CD1c-positive myeloid dendritic cell (primary cell): ENCODE measurements at regions not wholly inside any gene's neighbourhood (a gene's known extent, or its start where the extent isn't known, plus 50 kb on each side); places are given as distances from the start of the nearest gene placed in this dataset.
"Not testable (repeated sequence)": the region's sequence is repeated elsewhere in the genome, so short reads cannot be mapped to it uniquely, and the experiment has no call there.

ENCODE experiments used
- DNase-seq: peaks from one replicate; pipeline ENCODE4 v3.0.0-alpha.2; 2016; ENCODE audit errors: extremely low spot score

GRCh38 chr6:93183531-93183972 is 235.8 kb downstream of the EPHA7 start:
- DNase-seq, result no peak

DNA sequence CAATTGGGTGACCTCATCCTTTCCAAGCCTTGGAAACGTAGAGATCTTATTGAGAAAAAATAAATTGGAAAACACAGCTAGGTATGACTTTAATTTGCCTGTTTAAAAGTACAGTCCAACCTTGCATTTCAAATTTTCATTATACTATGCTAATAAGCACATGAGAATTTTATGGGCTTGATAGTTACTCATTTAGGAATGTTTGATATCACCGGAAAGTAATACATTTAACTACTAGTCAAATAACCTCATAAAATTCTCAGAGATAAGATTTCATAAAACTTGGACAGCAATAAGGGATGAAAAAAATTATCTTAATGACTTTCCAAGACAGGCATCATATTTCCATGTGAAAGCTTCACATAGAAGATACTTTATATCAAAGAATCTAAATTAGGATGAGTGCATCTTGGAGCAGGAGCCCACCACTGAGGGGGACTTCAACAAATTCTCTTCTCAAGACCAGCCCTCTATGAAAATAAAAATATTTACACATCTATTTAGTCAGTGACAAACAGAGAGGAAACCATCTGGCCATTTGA is 236.3 kb downstream of the EPHA7 start:
- no peak for DNase-seq

- DNase-seq, result no peak
Measured at GRCh38 chr6:93177918-93178317, 241.4 kb downstream of the EPHA7 start.

DNA sequence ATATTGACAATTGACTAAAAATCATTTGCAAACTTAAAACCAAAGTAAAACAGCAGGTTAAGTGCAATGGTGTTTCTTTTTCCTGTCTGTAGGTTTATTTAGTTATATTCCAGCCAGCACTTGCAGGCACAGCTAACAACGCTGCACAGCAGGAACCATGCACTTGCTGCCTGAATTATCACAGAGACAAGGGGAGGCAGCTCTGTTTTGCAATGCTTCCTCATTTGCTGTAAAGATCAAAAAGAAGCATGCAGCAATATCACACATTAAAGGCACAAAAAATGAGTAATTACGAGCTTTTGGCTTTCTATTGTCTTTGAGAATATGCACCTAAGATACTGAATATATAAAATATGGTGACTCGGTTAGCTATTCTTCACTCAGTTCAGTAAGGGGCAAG is 241.9 kb downstream of the EPHA7 start:
- DNase-seq, result no peak

DNA sequence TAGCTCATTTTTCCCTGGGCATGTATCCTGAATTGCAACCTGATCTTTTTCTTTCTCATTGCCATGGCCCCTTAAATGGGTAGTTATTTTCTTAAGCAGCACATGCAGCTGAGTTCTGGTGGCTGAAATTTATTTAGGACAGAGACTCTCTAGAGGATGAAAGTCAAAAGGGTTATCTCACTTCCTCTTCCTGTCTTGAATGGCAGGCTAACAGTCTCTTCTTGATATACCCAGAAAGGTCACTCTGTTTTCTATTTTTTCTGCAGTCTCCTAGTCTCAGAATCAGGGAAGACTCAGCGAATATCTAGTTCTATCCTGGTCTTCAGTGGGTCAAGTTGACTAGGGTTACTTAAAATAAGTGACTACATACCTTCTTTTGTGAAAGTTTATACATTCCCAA is 243.3 kb downstream of the EPHA7 start:
- DNase-seq, result no peak

DNA sequence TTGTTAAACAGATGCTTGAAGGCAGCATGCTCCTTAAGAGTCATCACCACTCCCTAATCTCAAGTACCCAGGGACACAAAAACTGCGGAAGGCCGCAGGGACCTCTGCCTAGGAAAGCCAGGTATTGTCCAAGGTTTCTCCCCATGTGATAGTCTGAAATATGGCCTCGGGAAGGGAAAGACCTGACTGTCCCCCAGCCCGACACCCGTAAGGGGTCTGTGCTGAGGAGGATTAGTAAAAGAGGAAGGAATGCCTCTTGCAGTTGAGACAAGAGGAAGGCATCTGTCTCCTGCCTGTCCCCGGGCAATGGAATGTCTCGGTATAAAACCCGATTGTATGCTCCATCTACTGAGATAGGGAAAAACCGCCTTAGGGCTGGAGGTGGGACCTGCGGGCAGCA is 245.8 kb downstream of the EPHA7 start:
- DNase-seq, result not testable (repeated sequence)

GRCh38 chr6:93165850-93166430 is 253.4 kb downstream of the EPHA7 start:
- DNase-seq, result no peak

DNA sequence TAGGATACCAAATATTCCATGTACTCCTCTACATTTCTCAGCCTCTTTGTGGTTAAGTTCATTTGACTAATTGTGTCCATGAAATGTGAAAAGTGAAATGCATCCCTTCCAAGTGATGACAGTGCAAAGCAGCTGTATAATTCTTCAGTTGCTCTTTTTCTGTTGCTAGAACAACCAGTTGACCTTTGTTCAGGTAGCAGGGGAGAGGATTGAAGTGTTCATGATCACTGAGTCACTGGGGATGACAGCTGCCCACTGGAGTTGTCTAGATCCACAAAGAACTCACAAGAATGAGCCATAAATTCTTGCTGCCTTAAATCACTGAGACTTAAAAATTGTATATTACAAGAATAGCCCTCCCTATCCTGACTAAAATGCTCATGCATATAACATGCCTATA is 254.6 kb downstream of the EPHA7 start:
- DNase-seq, result no peak

DNA sequence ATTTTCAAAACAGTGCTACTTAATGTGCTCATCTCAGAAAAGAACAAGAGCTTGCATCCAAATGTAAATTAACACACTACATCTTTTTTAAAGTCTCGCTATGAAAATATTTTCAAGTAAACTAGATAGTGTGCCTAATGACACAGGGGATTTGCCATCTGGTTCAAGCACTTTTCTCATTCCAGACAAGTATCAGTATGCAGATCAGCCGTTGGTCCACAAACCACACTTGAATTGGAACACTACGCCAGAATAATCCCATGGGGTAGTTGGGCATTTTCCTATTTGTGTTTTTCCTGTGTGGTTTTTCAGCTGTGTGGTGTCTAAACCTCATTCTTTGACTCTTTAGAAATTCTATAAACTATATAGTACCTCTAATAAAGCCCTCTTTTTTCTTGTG is 256.2 kb downstream of the EPHA7 start:
- no peak for DNase-seq

- no peak for DNase-seq
Measured at GRCh38 chr6:93139408-93140081, 279.8 kb downstream of the EPHA7 start.

DNA sequence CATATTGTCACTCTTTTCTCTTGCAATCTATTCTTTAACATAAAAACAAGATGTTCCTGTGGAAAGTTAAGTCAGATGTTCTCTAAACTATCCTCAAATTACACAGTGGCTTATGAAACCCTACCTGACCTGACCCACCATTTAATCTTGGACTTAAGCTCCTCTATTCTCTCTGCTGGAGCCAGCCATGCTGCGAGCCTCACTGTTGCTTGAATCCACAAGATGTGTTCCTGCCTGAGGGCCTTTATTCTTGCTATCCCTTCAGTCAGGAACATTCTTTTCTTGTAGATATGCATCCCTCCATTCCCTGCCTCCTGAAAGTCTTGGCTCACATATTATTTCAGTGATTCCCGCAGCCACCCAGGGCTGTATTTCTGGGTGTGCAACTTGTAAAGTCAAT is 283.2 kb downstream of the EPHA7 start:
- no peak for DNase-seq

DNA sequence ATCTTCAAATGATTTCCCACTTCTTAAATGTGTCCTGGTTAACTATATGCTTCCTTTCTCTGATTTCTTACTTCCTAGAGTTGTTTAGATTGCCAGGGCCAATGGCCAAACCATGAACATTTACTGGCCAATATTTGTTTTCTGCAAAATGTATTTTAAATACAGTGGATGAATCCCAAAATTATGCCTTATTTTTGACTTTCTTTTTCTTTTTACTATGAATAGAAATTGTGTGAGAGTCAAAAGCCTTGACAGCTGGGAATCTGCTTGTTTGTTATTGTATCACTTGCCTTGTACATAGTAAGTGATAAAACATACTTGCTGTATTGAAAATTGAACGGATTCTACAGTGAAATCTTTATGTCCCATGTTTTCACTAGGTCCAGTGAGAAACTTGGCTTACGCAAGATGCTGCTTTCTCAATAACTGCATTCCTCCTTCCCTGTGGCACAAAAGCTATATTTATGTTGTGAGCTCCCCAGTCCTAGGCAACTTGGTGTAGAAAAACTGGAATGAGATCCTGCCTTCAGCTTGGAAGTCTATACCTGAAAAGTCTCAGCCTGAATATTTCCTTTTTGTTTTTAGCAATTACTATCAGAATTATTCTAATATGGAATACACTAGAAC is 295.2 kb downstream of the EPHA7 start:
- DNase-seq, result no peak

- DNase-seq, result no peak
Measured at GRCh38 chr6:93123585-93123984, 295.8 kb downstream of the EPHA7 start.

DNA sequence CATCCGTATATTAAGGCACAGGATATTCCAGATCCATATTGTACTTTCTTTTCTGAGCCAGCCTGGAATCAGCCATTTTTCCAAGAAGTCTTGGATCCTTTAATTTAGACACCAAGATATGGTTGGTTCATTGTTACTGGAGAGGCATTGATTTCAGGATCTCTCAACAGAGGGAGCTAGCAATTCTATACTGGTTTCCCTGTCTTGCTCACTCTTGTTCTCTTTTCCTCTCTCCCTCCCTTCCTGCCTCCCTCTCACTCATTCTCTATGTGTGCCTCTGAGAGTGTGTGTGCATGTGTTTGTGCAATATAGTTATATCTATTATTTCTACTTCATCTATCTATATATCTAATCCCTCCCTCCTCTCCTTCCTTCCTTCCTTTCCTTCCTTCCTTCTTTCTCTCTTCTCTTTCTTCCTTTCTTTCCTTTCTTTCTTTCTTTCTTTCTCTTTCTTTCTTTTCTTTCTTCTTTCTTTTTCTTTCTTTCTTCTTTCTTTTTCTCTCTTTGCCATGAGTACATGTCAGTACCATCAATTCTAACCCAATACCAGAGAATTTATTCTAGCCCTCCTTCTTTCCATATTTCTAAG is 299.1 kb downstream of the EPHA7 start:
- DNase-seq, result no peak

DNA sequence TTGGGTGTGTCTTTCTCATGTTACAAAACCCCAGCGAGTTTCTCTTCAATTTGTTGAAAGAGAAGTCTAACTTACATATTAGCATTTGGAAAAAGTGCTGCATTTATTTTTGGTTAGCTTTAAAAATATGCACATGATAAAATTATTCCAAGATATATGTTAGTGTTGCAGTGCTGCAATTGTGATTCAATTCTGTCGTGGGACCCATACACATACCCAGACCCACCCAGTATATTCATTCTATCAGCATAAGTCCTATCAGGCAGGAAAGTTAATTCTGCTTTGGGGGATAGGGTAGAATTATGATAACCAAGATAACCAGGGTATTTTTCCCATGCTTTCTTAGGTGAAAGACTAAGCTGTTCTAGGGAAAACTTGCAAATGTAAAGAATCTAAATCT is 313.5 kb downstream of the EPHA7 start:
- DNase-seq, result no peak

DNA sequence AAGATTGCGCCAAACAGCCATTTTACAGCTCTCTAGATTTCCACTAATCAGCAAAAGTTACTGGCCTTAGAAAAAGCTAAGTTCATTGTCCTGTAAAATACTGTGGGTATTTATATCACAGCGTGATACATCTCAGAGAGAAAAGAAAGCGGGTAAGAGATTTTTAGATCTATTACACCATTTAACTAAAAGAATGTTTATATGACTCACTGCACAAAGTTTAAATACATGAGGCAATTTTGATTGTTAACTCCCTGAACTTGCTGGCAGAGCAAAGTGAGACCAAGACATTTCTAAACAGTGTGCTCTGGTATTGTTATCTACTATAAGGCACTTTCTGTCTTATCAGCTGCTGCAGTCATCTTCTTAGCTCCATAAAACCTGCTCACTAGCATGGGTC is 314.3 kb downstream of the EPHA7 start:
- no peak for DNase-seq

DNA sequence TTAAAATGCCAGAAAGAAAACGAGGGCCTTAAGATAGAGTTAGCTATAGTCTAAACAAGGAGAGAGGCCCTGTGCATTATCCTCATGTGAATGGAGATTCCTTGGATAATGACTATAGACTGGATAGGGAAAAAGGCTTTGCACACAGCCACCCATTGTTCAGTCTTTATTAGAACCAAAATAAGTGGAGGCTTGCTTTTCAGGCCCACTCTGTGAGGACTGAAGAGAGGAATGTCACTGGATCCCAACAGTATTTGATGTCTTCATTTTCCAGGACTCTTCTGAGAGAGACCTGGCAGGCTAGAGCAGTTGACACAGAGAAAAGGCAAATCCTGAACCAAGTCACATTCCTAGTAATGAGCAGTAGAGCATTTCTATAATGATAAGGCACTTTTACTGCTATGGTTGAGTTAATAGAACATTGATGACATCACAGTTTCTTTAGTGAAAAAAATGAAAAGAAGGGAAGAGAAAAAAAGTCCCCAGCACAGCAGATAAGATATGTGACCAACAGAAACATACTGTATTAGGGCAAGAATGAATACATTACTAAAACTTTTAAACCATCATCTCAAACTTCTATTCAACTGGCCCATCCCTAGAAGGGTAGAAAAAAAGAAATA is 315.1 kb downstream of the EPHA7 start:
- no peak for DNase-seq

GRCh38 chr6:93088621-93089501 is 330.5 kb downstream of the EPHA7 start:
- DNase-seq, result no peak

- no peak for DNase-seq
Measured at GRCh38 chr6:93087606-93088005, 331.8 kb downstream of the EPHA7 start.

- DNase-seq, result no peak
Measured at GRCh38 chr6:93086351-93086750, 333.0 kb downstream of the EPHA7 start.
